CD4-positive, alpha-beta T cell (primary cell): ENCODE measurements at regions not wholly inside any gene's neighbourhood (a gene's known extent, or its start where the extent isn't known, plus 50 kb on each side); places are given as distances from the start of the nearest gene placed in this dataset.
"Not testable (repeated sequence)": the region's sequence is repeated elsewhere in the genome, so short reads cannot be mapped to it uniquely, and the experiment has no call there.

ENCODE experiments used
- ATAC-seq: fragments of 200-7000 bp; cut with Tn5 transposase; one replicate; pipeline ENCODE4 v1.10.0; 2022; ENCODE audit warnings: mild to moderate bottlenecking; ENCODE audit not compliant: poor library complexity
- CTCF ChIA-PET: fragments of 350-600 bp; sonication (Branson Sonifier 250); formaldehyde crosslinking; loops from one replicate; lab custom pipeline; 2021; ENCODE audit warnings: antibody characterized with exemption, inconsistent platforms; lab: Charles Lee
- POLR2A ChIA-PET: fragments of 350-600 bp; sonication (Branson Sonifier 250); formaldehyde crosslinking; loops from one replicate; lab custom pipeline; 2021; ENCODE audit warnings: antibody characterized with exemption, inconsistent platforms; lab: Charles Lee
- DNase-seq, 14 experiments: peaks; one replicate each; pipeline ENCODE4 v3.0.0-alpha.2; 2013 to 2020; ENCODE audit warnings: mixed read lengths in 2 of 14
- H3K27ac ChIP-seq, 2 donors: one replicate each; pipeline versions ENCODE4 v1.5.1 to v1.7.0; 2013; ENCODE audit warnings: low read length in 2 of 2, low read depth in 1 of 2, mild to moderate bottlenecking in 1 of 2
- H3K27me3 ChIP-seq, 2 experiments: 1 replicate in 1 of 2; 2 replicates in 1 of 2; pipeline versions ENCODE4 v1.6.1 to v1.7.0; 2013; ENCODE audit warnings: low read length in 2 of 2, control low read depth in 1 of 2, mild to moderate bottlenecking in 1 of 2, moderate library complexity in 1 of 2; ENCODE audit not compliant: insufficient read depth in 2 of 2, control insufficient read depth in 1 of 2
- H3K36me3 ChIP-seq: one replicate; pipeline ENCODE4 v1.6.1; 2013; ENCODE audit warnings: low read length, control low read depth; ENCODE audit not compliant: insufficient read depth
- H3K4me1 ChIP-seq: one replicate; pipeline ENCODE4 v1.6.1; 2013; ENCODE audit warnings: low read length, control low read depth; ENCODE audit not compliant: insufficient read depth
- H3K4me3 ChIP-seq: one replicate; pipeline ENCODE4 v1.5.1; 2013; ENCODE audit warnings: mild to moderate bottlenecking, low read length, moderate library complexity
- H3K9me3 ChIP-seq, 2 experiments: 1 replicate in 1 of 2; 2 replicates in 1 of 2; pipeline versions ENCODE4 v1.6.1 to v1.7.0; 2013; ENCODE audit warnings: low read length in 2 of 2, mild to moderate bottlenecking in 2 of 2, control low read depth in 1 of 2, moderate library complexity in 1 of 2; ENCODE audit not compliant: control insufficient read depth in 1 of 2, insufficient read depth in 1 of 2
- H3K27ac Mint-ChIP-seq: one replicate; pipeline ENCODE4 v1.8.0; 2020; ENCODE audit warnings: mixed read lengths
- H3K27me3 Mint-ChIP-seq: one replicate; pipeline ENCODE4 v1.8.0; 2021; ENCODE audit warnings: mixed read lengths
- H3K36me3 Mint-ChIP-seq: one replicate; pipeline ENCODE4 v1.8.0; 2021; ENCODE audit warnings: low read depth, mixed read lengths
- H3K4me1 Mint-ChIP-seq: one replicate; pipeline ENCODE4 v1.8.0; 2021; ENCODE audit warnings: low read depth, mixed read lengths
- H3K4me3 Mint-ChIP-seq: one replicate; pipeline ENCODE4 v1.8.0; 2020; ENCODE audit warnings: mild to moderate bottlenecking, mixed read lengths
- H3K9me3 Mint-ChIP-seq: one replicate; pipeline ENCODE4 v1.8.0; 2020; ENCODE audit warnings: mixed read lengths
- CTCF ChIP-seq: fragments of 200-600 bp; IDR thresholded peaks from one replicate; pipeline ENCODE4 v1.8.0; 2022; ENCODE audit warnings: antibody characterized with exemption, mild to moderate bottlenecking
- intact Hi-C, 2 experiments: fragments of 100-400 bp; cut with DNase I in 1 of 2; cut with micrococcal nuclease in 1 of 2; formaldehyde crosslinking; loops; one replicate each; pipeline versions ENCODE4 v1.15.1 to v1.9.0; 2023 to 2025; cut with DNase I, micrococcal nuclease

- Histone ChIP-seq H3K36me3 (no peaks in the 10 kb centered on the region), H3K4me3 (no peak overlapping the region), H3K9me3 (no peaks in the 10 kb centered on the region), H3K27me3 (no peaks in the 10 kb centered on the region), H3K27ac (no peak overlapping the region), H3K4me1 (no peaks in the 10 kb centered on the region)
- Mint-ChIP-seq H3K27me3 (peaks cover 24% of the 10 kb centered on the region), H3K36me3 (no peaks in the 10 kb centered on the region), H3K27ac (no peak overlapping the region), H3K9me3 (no peaks in the 10 kb centered on the region), H3K4me1 (no peaks in the 10 kb centered on the region), H3K4me3 (no peak overlapping the region)
- DNase-seq (no peak), ATAC-seq (no peak)
- no peak for TF ChIP-seq CTCF
- CTCF ChIA-PET: no interaction called here
- POLR2A ChIA-PET: no interaction called here
- intact Hi-C loops: no loop called here
Observed at GRCh38 chr3:75235631-75236030, 428.5 kb upstream of the FRG2C start.

- H3K9me3 ChIP-seq: no peaks in the 10 kb centered on the region
- H3K36me3 Mint-ChIP-seq: no peaks in the 10 kb centered on the region
- no peak overlapping the region for H3K27ac ChIP-seq
- no peaks in the 10 kb centered on the region for H3K27me3 ChIP-seq
- peaks cover 24% of the 10 kb centered on the region for H3K27me3 Mint-ChIP-seq
- H3K27ac Mint-ChIP-seq: no peak overlapping the region
- no peaks in the 10 kb centered on the region for H3K4me1 Mint-ChIP-seq
- no peaks in the 10 kb centered on the region for H3K9me3 Mint-ChIP-seq
- no peak overlapping the region for H3K4me3 Mint-ChIP-seq
- DNase-seq (no peak), ATAC-seq (no peak)
- intact Hi-C loops: no loop called here
- CTCF ChIA-PET: no interaction called here
- H3K4me1 ChIP-seq: no peaks in the 10 kb centered on the region
- H3K36me3 ChIP-seq: no peaks in the 10 kb centered on the region
- POLR2A ChIA-PET: no interaction called here
- no peak overlapping the region for H3K4me3 ChIP-seq
- TF ChIP-seq CTCF: no peak
Observed at GRCh38 chr3:75237053-75237452, 427.1 kb upstream of the FRG2C start.

GRCh38 chr3:75237477-75237876 lies 426.7 kb upstream of the FRG2C start:
- no peak for TF ChIP-seq CTCF
- H3K27ac ChIP-seq: no peak overlapping the region
- H3K36me3 Mint-ChIP-seq: no peaks in the 10 kb centered on the region
- no peak overlapping the region for H3K4me3 ChIP-seq
- intact Hi-C loops: no loop called here
- H3K27ac Mint-ChIP-seq: no peak overlapping the region
- ATAC-seq (no peak), DNase-seq (no peak)
- CTCF ChIA-PET: no interaction called here
- H3K27me3 ChIP-seq: no peaks in the 10 kb centered on the region
- no peaks in the 10 kb centered on the region for H3K4me1 Mint-ChIP-seq
- H3K9me3 ChIP-seq: no peaks in the 10 kb centered on the region
- POLR2A ChIA-PET: no interaction called here
- no peaks in the 10 kb centered on the region for H3K9me3 Mint-ChIP-seq
- H3K27me3 Mint-ChIP-seq: peaks cover 24% of the 10 kb centered on the region
- no peak overlapping the region for H3K4me3 Mint-ChIP-seq
- no peaks in the 10 kb centered on the region for H3K4me1 ChIP-seq
- H3K36me3 ChIP-seq: no peaks in the 10 kb centered on the region

GRCh38 chr3:75241226-75241962 lies 422.7 kb upstream of the FRG2C start:
- H3K4me3 Mint-ChIP-seq, H3K4me1 Mint-ChIP-seq, ATAC-seq, POLR2A ChIA-PET, H3K9me3 Mint-ChIP-seq, CTCF ChIA-PET, H3K27me3 ChIP-seq, intact Hi-C loops, DNase-seq, H3K36me3 ChIP-seq, H3K4me1 ChIP-seq, H3K36me3 Mint-ChIP-seq, H3K27ac Mint-ChIP-seq, H3K27ac ChIP-seq, H3K9me3 ChIP-seq, H3K4me3 ChIP-seq: not testable (repeated sequence)
- H3K27me3 Mint-ChIP-seq: peaks cover 15% of the 10 kb centered on the region
